ENCODE measurements at regions not wholly inside any gene's neighbourhood (a gene's known extent, or its start where the extent isn't known, plus 50 kb on each side); places are given as distances from the start of the nearest gene placed in this dataset.
A peak's percentile ranks its signal among the peaks of the same experiment; 100 is the strongest.

DNA sequence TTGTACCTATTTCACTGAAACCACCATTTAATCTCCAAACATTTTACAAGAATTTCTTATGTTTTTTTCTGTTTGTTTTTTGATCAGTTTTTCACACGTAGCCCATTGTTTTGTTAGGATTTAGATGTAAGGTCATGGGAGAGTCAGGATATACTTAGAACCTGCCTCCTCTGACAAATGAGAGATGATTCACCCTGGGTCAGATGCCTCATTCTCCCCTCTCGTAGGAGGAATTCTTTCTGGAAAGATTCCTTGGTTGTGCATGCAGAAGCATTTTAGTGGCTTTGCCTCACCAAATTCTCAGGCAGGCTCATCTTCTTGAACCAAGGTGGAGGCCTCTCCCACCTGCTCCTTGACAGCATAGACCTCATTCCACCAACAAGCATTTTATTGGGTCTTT, 599.3 kb downstream of the SPRY1 start:
- CTCF ChIA-PET, result no interaction called here
- POLR2A ChIA-PET, result no interaction called here

DNA sequence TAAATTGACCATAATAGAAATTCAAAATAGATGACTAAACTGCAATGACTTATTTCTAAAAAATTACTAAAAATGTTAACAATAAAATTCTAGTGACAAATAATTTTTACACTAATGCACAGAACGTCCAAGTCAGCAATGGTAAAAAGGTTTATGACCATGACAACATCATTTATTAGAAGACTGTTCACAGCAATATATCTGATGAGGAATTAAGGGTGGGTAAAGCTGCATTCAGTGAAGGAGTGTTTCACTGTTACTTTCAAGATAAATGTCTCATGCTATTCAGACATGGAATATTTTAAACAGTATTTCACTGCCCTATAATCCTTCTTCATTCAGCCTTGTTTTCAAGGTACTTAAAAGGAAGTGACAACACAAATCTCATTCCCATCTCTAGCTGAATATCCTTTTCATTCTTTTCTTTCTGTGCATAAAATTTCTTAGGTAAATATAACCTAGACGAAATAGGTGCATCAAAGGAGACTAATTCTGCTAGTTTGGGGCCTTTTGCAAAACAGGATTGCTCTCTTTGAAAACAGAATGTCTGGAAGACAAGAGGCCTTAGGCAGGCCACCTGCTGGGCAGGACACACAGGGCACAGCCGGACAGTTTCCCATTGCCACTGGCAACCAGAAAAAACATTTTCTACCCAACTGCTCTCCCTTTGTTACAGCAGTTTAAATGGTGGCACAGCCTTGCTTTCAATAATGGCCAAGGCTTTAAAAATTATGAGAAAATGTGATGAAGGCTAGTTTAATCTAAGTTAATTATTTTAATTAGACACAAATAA, 600.3 kb downstream of the SPRY1 start:
- CTCF ChIA-PET, result no interaction called here
- TF ChIP-seq, protein P1, sequence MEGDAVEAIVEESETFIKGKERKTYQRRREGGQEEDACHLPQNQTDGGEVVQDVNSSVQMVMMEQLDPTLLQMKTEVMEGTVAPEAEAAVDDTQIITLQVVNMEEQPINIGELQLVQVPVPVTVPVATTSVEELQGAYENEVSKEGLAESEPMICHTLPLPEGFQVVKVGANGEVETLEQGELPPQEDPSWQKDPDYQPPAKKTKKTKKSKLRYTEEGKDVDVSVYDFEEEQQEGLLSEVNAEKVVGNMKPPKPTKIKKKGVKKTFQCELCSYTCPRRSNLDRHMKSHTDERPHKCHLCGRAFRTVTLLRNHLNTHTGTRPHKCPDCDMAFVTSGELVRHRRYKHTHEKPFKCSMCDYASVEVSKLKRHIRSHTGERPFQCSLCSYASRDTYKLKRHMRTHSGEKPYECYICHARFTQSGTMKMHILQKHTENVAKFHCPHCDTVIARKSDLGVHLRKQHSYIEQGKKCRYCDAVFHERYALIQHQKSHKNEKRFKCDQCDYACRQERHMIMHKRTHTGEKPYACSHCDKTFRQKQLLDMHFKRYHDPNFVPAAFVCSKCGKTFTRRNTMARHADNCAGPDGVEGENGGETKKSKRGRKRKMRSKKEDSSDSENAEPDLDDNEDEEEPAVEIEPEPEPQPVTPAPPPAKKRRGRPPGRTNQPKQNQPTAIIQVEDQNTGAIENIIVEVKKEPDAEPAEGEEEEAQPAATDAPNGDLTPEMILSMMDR (IDR thresholded peaks at IDR 0.05; ENCODE audit: insufficient read depth, low read length, missing control alignments), result no peak
- no peak for DNase-seq (ENCODE audit: low read depth, low spot score)
- H3K4me3 ChIP-seq (ENCODE audit: low read depth, low read length), result no peak overlapping the region
- POLR2A ChIA-PET, result no interaction called here

More for the DNA sequence above, 599.3 kb downstream of the SPRY1 start:
- H3K4me3 ChIP-seq (ENCODE audit: low read depth, low read length), result no peak overlapping the region
- TF ChIP-seq, protein P1 (IDR thresholded peaks at IDR 0.05; ENCODE audit: insufficient read depth, low read length, missing control alignments), result no peak
- DNase-seq (ENCODE audit: low read depth, low spot score), result peak; percentile 70

DNA sequence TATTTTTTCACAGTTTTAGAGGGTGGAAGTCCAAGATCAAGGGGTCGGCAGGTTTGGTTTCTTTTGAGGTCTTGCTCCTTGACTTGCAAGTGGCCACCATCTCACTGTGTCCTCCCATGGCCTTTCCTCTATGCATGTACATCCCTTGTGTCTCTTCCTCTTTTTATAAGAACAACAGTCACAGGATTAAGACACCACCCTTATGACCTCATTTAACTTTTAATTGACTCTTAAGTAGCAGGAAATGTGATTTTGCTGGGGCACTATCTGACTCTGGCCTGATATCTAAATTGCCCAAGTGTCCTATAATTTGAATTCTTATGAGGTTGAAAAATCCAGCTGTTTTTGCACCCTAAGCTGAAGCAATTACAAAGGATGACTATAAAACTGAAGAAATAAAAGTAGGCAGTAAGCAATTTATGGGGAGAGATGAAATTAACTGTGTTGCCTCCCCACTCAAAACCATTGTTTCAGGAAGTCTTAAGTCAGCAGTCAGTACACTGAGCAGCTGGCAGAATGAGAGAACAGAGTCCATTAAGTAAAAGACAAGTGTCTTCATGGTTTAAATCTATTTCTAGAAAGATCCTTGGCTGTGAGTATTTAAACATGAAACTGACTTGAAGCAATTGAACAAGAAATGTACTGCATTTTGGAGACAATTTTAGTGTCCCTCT, 601.3 kb downstream of the SPRY1 start:
- H3K4me3 ChIP-seq (ENCODE audit: low read depth, low read length), result no peak overlapping the region
- TF ChIP-seq, protein P1 (IDR thresholded peaks at IDR 0.05; ENCODE audit: insufficient read depth, low read length, missing control alignments), result no peak
- ChIA-PET POLR2A (no interaction called here), CTCF (no interaction called here)
- DNase-seq (ENCODE audit: low read depth, low spot score), result no peak

DNA sequence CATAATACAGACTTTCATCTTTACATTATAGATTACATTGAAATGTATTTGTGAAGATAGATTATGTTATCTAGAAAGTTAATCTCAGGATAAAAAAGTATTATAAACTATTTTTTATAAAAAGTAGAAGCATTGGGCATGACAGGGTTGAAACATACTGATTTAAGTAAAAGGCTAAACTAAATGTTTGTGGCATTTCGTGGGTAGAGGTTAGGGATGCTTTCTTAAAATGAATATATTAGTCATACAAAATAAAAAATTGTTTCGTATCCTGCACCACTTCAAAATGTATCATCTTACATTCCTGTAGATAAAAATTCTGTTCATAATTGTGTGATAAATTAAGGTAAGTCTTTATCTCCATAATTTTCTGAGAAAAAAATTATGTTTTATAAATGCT, 603.6 kb downstream of the SPRY1 start:
- POLR2A ChIA-PET, result no interaction called here
- no peak for DNase-seq (ENCODE audit: low read depth, low spot score)
- TF ChIP-seq, protein P1 (IDR thresholded peaks at IDR 0.05; ENCODE audit: insufficient read depth, low read length, missing control alignments), result no peak
- H3K4me3 ChIP-seq (ENCODE audit: low read depth, low read length), result no peak overlapping the region
- CTCF ChIA-PET, result interaction anchor here (1.0 to 1.3 kb wide), 2 partner anchors 8 to 16 kb away, joined by 3 to 4 read pairs; no protein-coding TSS in a partner anchor

DNA sequence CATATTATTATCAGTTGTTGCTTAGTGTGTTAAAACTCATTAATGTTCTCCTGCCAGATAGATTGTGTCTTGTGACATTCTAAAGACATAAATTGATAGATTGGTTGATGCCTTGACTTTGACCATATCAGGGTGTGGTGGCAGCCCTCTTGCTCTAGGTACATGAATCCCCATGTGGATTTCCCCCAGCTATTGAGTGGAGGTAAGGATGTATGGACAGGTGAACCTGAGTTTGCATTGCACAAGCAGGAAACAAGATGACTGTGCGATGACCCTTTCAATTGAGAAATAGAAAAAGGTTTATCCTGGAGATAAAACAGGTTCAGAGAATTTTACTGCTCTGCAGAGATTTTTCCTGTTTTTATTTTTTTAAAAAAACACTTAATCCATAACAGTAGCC, 619.2 kb downstream of the SPRY1 start:
- no peak for DNase-seq (ENCODE audit: low read depth, low spot score)
- CTCF ChIA-PET, result interaction anchor here (0.9 kb wide), 1 partner anchor 15 kb away, joined by 3 read pairs; no protein-coding TSS in a partner anchor
- no peak overlapping the region for H3K4me3 ChIP-seq (ENCODE audit: low read depth, low read length)
- TF ChIP-seq, protein P1 (IDR thresholded peaks at IDR 0.05; ENCODE audit: insufficient read depth, low read length, missing control alignments), result no peak
- POLR2A ChIA-PET, result no interaction called here

DNA sequence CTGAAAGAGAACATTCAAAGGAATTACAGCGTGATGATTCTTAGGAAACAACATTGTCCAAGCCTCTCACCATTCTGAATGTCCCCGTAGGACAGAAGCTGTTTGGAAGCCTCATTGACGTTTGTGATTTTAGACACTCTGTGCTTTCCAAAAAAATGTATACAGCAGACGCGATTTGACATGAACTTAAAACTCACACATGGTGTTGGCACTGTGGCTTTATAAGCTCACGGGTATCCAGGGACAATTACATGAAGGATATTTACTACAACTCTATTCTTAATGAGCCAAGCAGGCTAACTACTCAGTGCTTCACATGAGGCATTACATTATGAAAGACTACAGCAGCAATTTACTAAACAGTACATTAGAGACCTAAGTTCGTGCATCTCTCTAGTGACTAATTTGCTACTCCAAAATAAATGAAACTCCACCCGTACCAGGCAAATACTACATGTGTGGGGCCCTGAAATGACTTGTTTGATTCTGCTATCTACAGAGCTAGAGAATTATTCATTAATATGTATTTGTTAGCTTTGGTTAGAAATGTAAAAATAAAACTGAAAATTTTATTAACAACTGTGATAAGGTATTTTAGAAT, 620.7 kb downstream of the SPRY1 start:
- no peak for DNase-seq (ENCODE audit: low read depth, low spot score)
- no peak overlapping the region for H3K4me3 ChIP-seq (ENCODE audit: low read depth, low read length)
- POLR2A ChIA-PET, result no interaction called here
- CTCF ChIA-PET, result no interaction called here
- TF ChIP-seq, protein P1 (IDR thresholded peaks at IDR 0.05; ENCODE audit: insufficient read depth, low read length, missing control alignments), result no peak
